Loucy (cell line): ENCODE measurements at regions not wholly inside any gene's neighbourhood (a gene's known extent, or its start where the extent isn't known, plus 50 kb on each side); places are given as distances from the start of the nearest gene placed in this dataset.

Experiments used
- H2AFZ ChIP-seq: fragments of 200-600 bp; sonication (generic); 2 replicates; pipeline ENCODE4 v1.6.0; 2016; ENCODE audit warnings: antibody characterized with exemption, mild to moderate bottlenecking, low read length, moderate library complexity
- H3F3A ChIP-seq: fragments of 200-600 bp; 2 replicates; pipeline ENCODE4 v1.6.0; 2016; ENCODE audit warnings: antibody characterized with exemption, low read depth, mild to moderate bottlenecking
- H3K27me3 ChIP-seq: fragments of 200-600 bp; sonication (generic); 2 replicates; pipeline ENCODE4 v1.6.1; 2014; ENCODE audit warnings: low read length, mild to moderate bottlenecking; ENCODE audit not compliant: insufficient read depth, poor library complexity, severe bottlenecking
- H3K36me3 ChIP-seq: fragments of 200-600 bp; sonication (generic); 2 replicates; pipeline ENCODE4 v1.6.1; 2016; ENCODE audit warnings: low read length; ENCODE audit not compliant: insufficient read depth
- H3K4me1 ChIP-seq: fragments of 200-600 bp; sonication (generic); 2 replicates; pipeline ENCODE4 v1.5.1; 2014; ENCODE audit warnings: low read length, mild to moderate bottlenecking; ENCODE audit not compliant: insufficient read depth, poor library complexity, severe bottlenecking
- H3K4me2 ChIP-seq: fragments of 200-600 bp; sonication (generic); 2 replicates; pipeline ENCODE4 v1.6.0; 2014; ENCODE audit warnings: antibody characterized with exemption, low read length, low read depth, mild to moderate bottlenecking; ENCODE audit not compliant: poor library complexity, severe bottlenecking
- H3K4me3 ChIP-seq: fragments of 200-600 bp; sonication (generic); 2 replicates; pipeline ENCODE4 v1.5.1; 2014; ENCODE audit warnings: low read length, mild to moderate bottlenecking, mixed read lengths; ENCODE audit not compliant: poor library complexity, severe bottlenecking
- H3K79me2 ChIP-seq: fragments of 200-600 bp; sonication (generic); 2 replicates; pipeline ENCODE4 v1.6.1; 2014; ENCODE audit warnings: low read length; ENCODE audit not compliant: insufficient read depth
- H3K9ac ChIP-seq: fragments of 200-600 bp; sonication (generic); 2 replicates; pipeline ENCODE4 v1.6.0; 2014; ENCODE audit warnings: mild to moderate bottlenecking, low read depth, low read length, moderate library complexity; ENCODE audit not compliant: poor library complexity, severe bottlenecking
- H3K9me2 ChIP-seq: fragments of 200-600 bp; sonication (generic); replicated peaks from 2 replicates; pipeline ENCODE4 v1.6.1; 2016; ENCODE audit warnings: low read depth, low read length, mixed read lengths
- H3K9me3 ChIP-seq: fragments of 200-600 bp; sonication (generic); 2 replicates; pipeline ENCODE4 v1.6.1; 2014; ENCODE audit warnings: mild to moderate bottlenecking, antibody characterized with exemption, low read length, low read depth; ENCODE audit not compliant: insufficient read depth
- H4K20me1 ChIP-seq: fragments of 200-600 bp; sonication (generic); 2 replicates; pipeline ENCODE4 v1.6.0; 2014; ENCODE audit warnings: antibody characterized with exemption, low read length, mild to moderate bottlenecking; ENCODE audit not compliant: insufficient read depth, poor library complexity, severe bottlenecking
- CTCF ChIP-seq: fragments of 200-600 bp; sonication (generic); conservative IDR thresholded peaks from 2 replicates; pipeline ENCODE4 v1.5.1; 2014; ENCODE audit warnings: mild to moderate bottlenecking, antibody characterized with exemption, low read length
- EZH2phosphoT487 ChIP-seq: fragments of 200-600 bp; IDR thresholded peaks from 2 replicates; pipeline ENCODE4 v1.6.1; 2018; ENCODE audit warnings: antibody characterized with exemption, mild to moderate bottlenecking, moderate library complexity, borderline replicate concordance

- no peaks in the 10 kb centered on the region for H3K27me3 ChIP-seq
- no peaks in the 10 kb centered on the region for H3K4me1 ChIP-seq
- no peaks in the 10 kb centered on the region for H3F3A ChIP-seq
- no peak overlapping the region for H3K4me2 ChIP-seq
- H3K9ac ChIP-seq: no peak overlapping the region
- no peaks in the 10 kb centered on the region for H3K9me3 ChIP-seq
- no peaks in the 10 kb centered on the region for H4K20me1 ChIP-seq
- no peak overlapping the region for H3K4me3 ChIP-seq
- no peaks in the 10 kb centered on the region for H3K9me2 ChIP-seq
- no peak overlapping the region for H2AFZ ChIP-seq
- no peaks in the 10 kb centered on the region for H3K79me2 ChIP-seq
- no peaks in the 10 kb centered on the region for H3K36me3 ChIP-seq
- no peak for TF ChIP-seq CTCF
- no peak for TF ChIP-seq EZH2phosphoT487
Measured at GRCh38 chr2:52178845-52179244, 1146.9 kb upstream of the NRXN1 start.

GRCh38 chr2:52145005-52145404 is 1113.1 kb upstream of the NRXN1 start:
- no peaks in the 10 kb centered on the region for H3K79me2 ChIP-seq
- H3K9me2 ChIP-seq: no peaks in the 10 kb centered on the region
- no peaks in the 10 kb centered on the region for H3K27me3 ChIP-seq
- H3F3A ChIP-seq: no peaks in the 10 kb centered on the region
- no peaks in the 10 kb centered on the region for H3K4me1 ChIP-seq
- no peaks in the 10 kb centered on the region for H3K36me3 ChIP-seq
- TF ChIP-seq CTCF (no peak), EZH2phosphoT487 (no peak)
- no peak overlapping the region for H2AFZ ChIP-seq
- no peak overlapping the region for H3K4me2 ChIP-seq
- no peak overlapping the region for H3K4me3 ChIP-seq
- H3K9me3 ChIP-seq: no peaks in the 10 kb centered on the region
- no peak overlapping the region for H3K9ac ChIP-seq
- H4K20me1 ChIP-seq: no peaks in the 10 kb centered on the region

GRCh38 chr2:52144590-52144989 is 1112.7 kb upstream of the NRXN1 start:
- H3K4me2 ChIP-seq: no peak overlapping the region
- H3K4me3 ChIP-seq: no peak overlapping the region
- no peaks in the 10 kb centered on the region for H3K9me3 ChIP-seq
- H3K27me3 ChIP-seq: no peaks in the 10 kb centered on the region
- H3K9ac ChIP-seq: no peak overlapping the region
- H3K4me1 ChIP-seq: no peaks in the 10 kb centered on the region
- no peaks in the 10 kb centered on the region for H3F3A ChIP-seq
- no peaks in the 10 kb centered on the region for H3K79me2 ChIP-seq
- H4K20me1 ChIP-seq: no peaks in the 10 kb centered on the region
- no peaks in the 10 kb centered on the region for H3K9me2 ChIP-seq
- no peak overlapping the region for H2AFZ ChIP-seq
- TF ChIP-seq CTCF (no peak), EZH2phosphoT487 (no peak)
- no peaks in the 10 kb centered on the region for H3K36me3 ChIP-seq
